ENCODE measurements at regions not wholly inside any gene's neighbourhood (a gene's known extent, or its start where the extent isn't known, plus 50 kb on each side); places are given as distances from the start of the nearest gene placed in this dataset.

DNA sequence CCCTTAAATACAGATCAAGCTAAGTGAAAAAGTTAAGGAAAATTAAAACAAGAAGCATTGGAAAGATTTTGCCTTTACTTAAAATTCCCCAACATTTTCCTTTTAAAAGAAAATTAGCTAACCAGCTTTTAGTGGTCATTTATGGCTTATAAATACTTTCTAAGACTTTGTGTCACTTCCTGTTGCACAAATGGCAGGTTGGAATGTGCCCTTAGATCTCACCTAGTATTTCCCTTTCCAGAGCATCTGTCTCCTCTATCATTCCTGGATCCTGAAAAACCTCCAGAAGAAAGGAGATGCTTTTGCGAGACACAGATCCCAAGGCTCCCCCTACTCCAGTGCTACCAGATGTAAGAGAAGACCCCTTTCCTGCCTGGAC is 58.3 kb downstream of the ARF6 start:
- DNase-seq (ENCODE audit: low spot score), result no peak
- no peak for TF ChIP-seq EZH2 (IDR thresholded peaks at IDR 0.05; ENCODE audit: borderline replicate concordance, low read depth, low read length, poor library complexity, severe bottlenecking)
- TF ChIP-seq, protein P1, sequence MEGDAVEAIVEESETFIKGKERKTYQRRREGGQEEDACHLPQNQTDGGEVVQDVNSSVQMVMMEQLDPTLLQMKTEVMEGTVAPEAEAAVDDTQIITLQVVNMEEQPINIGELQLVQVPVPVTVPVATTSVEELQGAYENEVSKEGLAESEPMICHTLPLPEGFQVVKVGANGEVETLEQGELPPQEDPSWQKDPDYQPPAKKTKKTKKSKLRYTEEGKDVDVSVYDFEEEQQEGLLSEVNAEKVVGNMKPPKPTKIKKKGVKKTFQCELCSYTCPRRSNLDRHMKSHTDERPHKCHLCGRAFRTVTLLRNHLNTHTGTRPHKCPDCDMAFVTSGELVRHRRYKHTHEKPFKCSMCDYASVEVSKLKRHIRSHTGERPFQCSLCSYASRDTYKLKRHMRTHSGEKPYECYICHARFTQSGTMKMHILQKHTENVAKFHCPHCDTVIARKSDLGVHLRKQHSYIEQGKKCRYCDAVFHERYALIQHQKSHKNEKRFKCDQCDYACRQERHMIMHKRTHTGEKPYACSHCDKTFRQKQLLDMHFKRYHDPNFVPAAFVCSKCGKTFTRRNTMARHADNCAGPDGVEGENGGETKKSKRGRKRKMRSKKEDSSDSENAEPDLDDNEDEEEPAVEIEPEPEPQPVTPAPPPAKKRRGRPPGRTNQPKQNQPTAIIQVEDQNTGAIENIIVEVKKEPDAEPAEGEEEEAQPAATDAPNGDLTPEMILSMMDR (conservative IDR thresholded peaks at IDR 0.05; ENCODE audit: low read depth, low read length), result no peak
- ChIA-PET CTCF (no interaction called here), POLR2A (ENCODE audit: low non-redundant PET) (no interaction called here)
- H3K4me1 ChIP-seq (ENCODE audit: insufficient read depth, low read length, poor library complexity, severe bottlenecking), result peaks cover 31% of the 10 kb centered on the region
- no TSS peak for BruUV-seq (replicated peaks)
- intact Hi-C loops (cut with micrococcal nuclease; ENCODE audit: unreplicated experiment), result no loop called here
- H3K9me3 ChIP-seq (ENCODE audit: low read depth, low read length, poor library complexity, severe bottlenecking), result no peaks in the 10 kb centered on the region
- H3K27me3 ChIP-seq (replicated peaks; ENCODE audit: insufficient read depth, low read depth, low read length, poor library complexity), result no peaks in the 10 kb centered on the region
- H3K27ac ChIP-seq (ENCODE audit: low read depth, low read length, poor library complexity, severe bottlenecking), result no peak overlapping the region
- no peaks in the 10 kb centered on the region for H3K36me3 ChIP-seq (ENCODE audit: insufficient read depth, low read length, poor library complexity, severe bottlenecking)
- no peak overlapping the region for H3K4me3 ChIP-seq (ENCODE audit: low read depth, low read length, poor library complexity, severe bottlenecking)

DNA sequence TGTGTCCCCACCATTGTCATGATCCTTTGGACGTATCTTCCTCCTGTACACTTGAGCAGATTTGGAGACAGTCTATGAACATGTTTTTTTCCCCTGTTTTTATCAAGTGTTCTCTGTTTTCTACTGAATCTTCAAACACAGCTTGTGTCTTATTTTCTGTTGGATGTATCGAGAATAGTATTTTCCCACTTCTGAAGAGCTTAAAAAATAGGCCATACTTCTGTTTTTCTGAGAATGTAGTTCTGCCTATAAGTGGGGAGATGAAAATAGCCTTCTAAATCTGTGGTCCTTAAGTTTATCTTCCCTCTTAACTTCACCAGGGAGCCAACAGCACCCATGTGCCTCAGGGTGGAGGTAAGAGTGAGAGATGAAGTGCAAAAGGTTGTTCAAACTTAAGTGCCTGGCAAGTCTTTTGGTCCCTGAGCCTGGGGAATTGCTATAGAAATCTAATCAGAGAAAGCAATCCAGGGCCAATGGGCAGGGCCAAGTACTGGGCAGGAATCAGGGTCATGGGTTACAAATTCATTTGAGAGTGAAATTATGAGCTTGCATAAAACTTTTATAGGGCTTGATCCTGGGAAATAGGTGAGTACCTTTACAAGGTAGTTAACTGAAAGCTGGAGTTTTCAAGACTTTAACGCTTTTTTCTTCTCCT is 58.9 kb downstream of the ARF6 start:
- ChIA-PET CTCF (no interaction called here), POLR2A (ENCODE audit: low non-redundant PET) (no interaction called here)
- intact Hi-C loops (cut with micrococcal nuclease; ENCODE audit: unreplicated experiment), result no loop called here
- Histone ChIP-seq H3K36me3 (ENCODE audit: insufficient read depth, low read length, poor library complexity, severe bottlenecking) (no peaks in the 10 kb centered on the region), H3K9me3 (ENCODE audit: low read depth, low read length, poor library complexity, severe bottlenecking) (no peaks in the 10 kb centered on the region), H3K4me3 (ENCODE audit: low read depth, low read length, poor library complexity, severe bottlenecking) (no peak overlapping the region), H3K4me1 (ENCODE audit: insufficient read depth, low read length, poor library complexity, severe bottlenecking) (peaks cover 25% of the 10 kb centered on the region), H3K27me3 (replicated peaks; ENCODE audit: insufficient read depth, low read depth, low read length, poor library complexity) (no peaks in the 10 kb centered on the region), H3K27ac (ENCODE audit: low read depth, low read length, poor library complexity, severe bottlenecking) (no peak overlapping the region)
- no peak for DNase-seq (ENCODE audit: low spot score)
- BruUV-seq (replicated peaks), result no TSS peak
- TF ChIP-seq EZH2 (IDR thresholded peaks at IDR 0.05; ENCODE audit: borderline replicate concordance, low read depth, low read length, poor library complexity, severe bottlenecking), result no peak
- TF ChIP-seq, protein P1 (conservative IDR thresholded peaks at IDR 0.05; ENCODE audit: low read depth, low read length), result no peak

DNA sequence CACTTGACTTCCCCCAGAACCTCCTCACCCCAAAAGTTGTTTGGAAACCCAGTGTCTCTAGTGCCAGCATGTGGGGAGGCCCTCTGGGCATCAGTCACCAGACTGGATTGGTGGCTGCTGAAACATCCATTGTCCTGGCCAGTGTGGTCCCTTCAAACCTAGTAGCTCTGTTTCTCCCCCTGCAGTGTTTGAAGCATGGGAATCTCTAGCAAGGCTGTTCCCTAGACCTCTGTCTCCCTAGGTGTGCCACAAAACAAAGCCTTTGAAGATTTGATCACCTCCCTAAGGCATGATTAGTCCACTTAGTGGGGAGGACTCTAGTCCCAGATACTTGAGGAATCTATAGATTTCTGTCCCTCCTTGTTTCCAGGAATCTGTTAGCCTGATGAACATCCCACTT is 60.3 kb downstream of the ARF6 start:
- intact Hi-C loops (cut with micrococcal nuclease; ENCODE audit: unreplicated experiment), result no loop called here

More for the DNA sequence above, 60.3 kb downstream of the ARF6 start:
- ChIA-PET POLR2A (ENCODE audit: low non-redundant PET) (no interaction called here), CTCF (no interaction called here)
- BruUV-seq (replicated peaks), result no TSS peak
- Histone ChIP-seq H3K9me3 (ENCODE audit: low read depth, low read length, poor library complexity, severe bottlenecking) (no peaks in the 10 kb centered on the region), H3K4me1 (ENCODE audit: insufficient read depth, low read length, poor library complexity, severe bottlenecking) (peaks cover 12% of the 10 kb centered on the region), H3K36me3 (ENCODE audit: insufficient read depth, low read length, poor library complexity, severe bottlenecking) (no peaks in the 10 kb centered on the region), H3K27me3 (replicated peaks; ENCODE audit: insufficient read depth, low read depth, low read length, poor library complexity) (no peaks in the 10 kb centered on the region), H3K27ac (ENCODE audit: low read depth, low read length, poor library complexity, severe bottlenecking) (no peak overlapping the region), H3K4me3 (ENCODE audit: low read depth, low read length, poor library complexity, severe bottlenecking) (no peak overlapping the region)
- DNase-seq (ENCODE audit: low spot score), result no peak
- TF ChIP-seq EZH2 (IDR thresholded peaks at IDR 0.05; ENCODE audit: borderline replicate concordance, low read depth, low read length, poor library complexity, severe bottlenecking), result no peak
- TF ChIP-seq, protein P1 (conservative IDR thresholded peaks at IDR 0.05; ENCODE audit: low read depth, low read length), result no peak

Data from A673 (cell line).